ENCODE measurements at regions not wholly inside any gene's neighbourhood (a gene's known extent, or its start where the extent isn't known, plus 50 kb on each side); places are given as distances from the start of the nearest gene placed in this dataset.

DNA sequence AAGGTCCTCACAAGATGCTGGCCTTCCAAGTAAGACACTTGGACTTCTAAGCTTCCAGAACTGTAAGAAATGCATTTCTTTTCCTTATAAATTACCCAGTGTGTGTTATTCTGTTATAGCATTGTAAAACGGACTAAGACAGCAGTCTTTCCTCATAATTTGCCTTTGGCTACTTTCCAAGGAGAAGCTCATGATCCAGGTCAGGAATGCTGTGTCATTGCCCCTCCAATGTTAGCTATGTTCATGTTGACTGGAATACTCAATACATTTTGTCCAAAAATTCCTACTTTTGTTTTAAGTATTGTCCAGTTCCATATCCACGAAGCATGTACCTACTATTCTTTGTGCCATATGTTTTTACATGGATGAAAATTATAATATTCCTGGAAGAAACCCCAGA, 234.6 kb downstream of the HS3ST3A1 start:
- Histone ChIP-seq H3K9me3 (ENCODE audit: insufficient read depth in 2 of 2, low read depth in 1 of 2, low read length in 1 of 2) (no peaks in the 10 kb centered on the region), H3K4me1 (replicated peaks in 1 of 4; ENCODE audit: control insufficient read depth in 3 of 4, insufficient read depth in 4 of 4, low read length in 3 of 4) (no peaks in the 10 kb centered on the region), H4K5ac (ENCODE audit: insufficient read length, low read depth, low read length) (no peak overlapping the region), H2BK20ac (ENCODE audit: low read length) (no peak overlapping the region), H4K20me1 (replicated peaks in 1 of 2; ENCODE audit: control insufficient read depth in 1 of 2, insufficient read depth in 2 of 2, low read length in 2 of 2) (no peaks in the 10 kb centered on the region), H2BK5ac (ENCODE audit: low read depth, low read length) (no peak overlapping the region), H3K23ac (ENCODE audit: insufficient read length) (no peak overlapping the region), H3K56ac (replicated peaks; ENCODE audit: insufficient read length, low read depth, low read length) (no peak overlapping the region), H4K91ac (replicated peaks; ENCODE audit: insufficient read length, low read length) (no peak overlapping the region), H2AK5ac (ENCODE audit: low read depth, low read length) (no peak overlapping the region), H3K14ac (ENCODE audit: insufficient read length) (no peak overlapping the region), H3K27ac (ENCODE audit: low read depth, low read length) (no peak overlapping the region), H3K79me1 (ENCODE audit: low read depth, low read length) (no peaks in the 10 kb centered on the region), H2BK12ac (ENCODE audit: low read depth, low read length) (no peak overlapping the region), H2AFZ (ENCODE audit: low read length) (no peak overlapping the region), H3K4me3 (ENCODE audit: extremely low read depth in 1 of 4, insufficient read depth in 2 of 4, low read depth in 3 of 4, low read length in 4 of 4) (no peak overlapping the region), H3K79me2 (ENCODE audit: control insufficient read depth in 1 of 2, insufficient read depth in 2 of 2, low read length in 2 of 2) (no peaks in the 10 kb centered on the region), H3K36me3 (ENCODE audit: control insufficient read depth in 2 of 4, insufficient read depth in 4 of 4, low read length in 3 of 4) (no peaks in the 10 kb centered on the region), H4K8ac (ENCODE audit: extremely low read depth, insufficient read depth, low read length) (no peak overlapping the region), H2BK120ac (replicated peaks; ENCODE audit: low read depth, low read length) (no peak overlapping the region), H2BK15ac (ENCODE audit: low read length) (no peak overlapping the region), H3K4ac (replicated peaks; ENCODE audit: insufficient read length, low read depth, low read length) (no peak overlapping the region), H3K27me3 (replicated peaks in 1 of 4; ENCODE audit: control insufficient read depth in 3 of 4, extremely low read depth in 1 of 4, insufficient read depth in 3 of 4, low read length in 3 of 4) (peaks cover 19 to 29% (median 23%) of the 10 kb centered on the region in 4 experiments), H3K18ac (ENCODE audit: extremely low read depth, low read length) (no peak overlapping the region), H3K9ac (replicated peaks in 1 of 4; ENCODE audit: extremely low read depth in 1 of 4, low read depth in 3 of 4, low read length in 3 of 4) (no peak overlapping the region), H3K23me2 (ENCODE audit: low read depth, low read length) (no peaks in the 10 kb centered on the region), H3K4me2 (ENCODE audit: insufficient read depth in 1 of 2, low read depth in 2 of 2, low read length in 2 of 2) (no peak overlapping the region)
- no peak for FAIRE-seq
- ChIA-PET CTCF (ENCODE audit: partially characterized antibody) (interaction anchor here (0.7 kb wide), 1 partner anchor 268 kb away, joined by 3 read pairs; no protein-coding TSS in a partner anchor), POLR2A (ENCODE audit: partially characterized antibody) (no interaction called here)
- WGBS, 2 experiments (ENCODE audit: extremely low coverage in 1 of 2, insufficient coverage in 1 of 2, insufficient read length in 1 of 2, insufficient replicate concordance in 2 of 2, low coverage in 1 of 2, low lambda C conversion rate in 2 of 2, missing lambda C conversion rate in 1 of 2): 93% methylated on average over 2 of the region's 2 CpGs; no CpG with 5 or more reads in 1 of the 2 experiments
- no peak for TF ChIP-seq EP300 (IDR thresholded peaks at IDR 0.05; ENCODE audit: borderline replicate concordance in 1 of 2, low read depth in 2 of 2, low read length in 2 of 2)
- no peak for DNase-seq (ENCODE audit: low read depth in 1 of 2, low spot score in 2 of 2)
